ENCODE measurements at regions not wholly inside any gene's neighbourhood (a gene's known extent, or its start where the extent isn't known, plus 50 kb on each side); places are given as distances from the start of the nearest gene placed in this dataset.

DNA sequence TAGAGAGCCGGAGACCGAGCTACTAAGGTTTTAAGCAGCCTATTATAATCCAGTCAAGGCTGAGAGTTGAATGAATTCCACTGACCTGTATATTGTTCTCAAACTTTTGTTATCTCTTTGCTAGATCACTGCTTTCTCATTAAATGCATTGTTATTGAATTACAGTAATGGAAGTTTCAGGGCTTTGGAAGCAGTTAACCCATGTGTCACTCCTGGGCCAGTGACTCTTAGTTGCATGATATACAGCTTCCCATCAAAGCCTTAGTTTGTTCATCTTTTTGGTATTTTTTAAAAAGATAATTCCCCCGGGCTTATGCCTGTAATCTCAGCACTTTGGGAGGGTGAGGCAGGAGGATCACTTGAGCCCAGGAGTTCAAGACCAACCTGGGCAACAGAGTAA lies 55.4 kb upstream of the KIAA1217 start:
- DNase-seq (ENCODE audit: low read depth, low spot score) = no peak
- H3K27ac ChIP-seq = no peak overlapping the region

DNA sequence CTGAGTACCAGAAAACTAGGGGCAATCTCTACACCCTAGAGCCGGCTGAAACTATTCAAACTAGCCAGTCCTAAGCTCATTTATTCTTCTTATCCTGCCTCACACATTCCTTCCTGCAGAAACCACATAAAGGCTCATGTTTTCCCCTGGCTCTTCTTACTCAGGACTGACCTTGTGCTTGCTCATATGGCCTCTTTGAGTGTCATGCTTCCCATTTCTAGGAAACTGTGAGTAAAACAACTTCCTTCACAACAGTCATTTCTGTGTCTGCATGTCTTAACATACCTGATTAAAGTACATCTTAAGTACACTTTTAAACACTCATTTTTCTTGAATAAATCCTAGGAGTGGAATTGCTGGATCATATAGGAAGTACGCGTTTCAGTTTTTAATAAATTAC lies 52.3 kb upstream of the KIAA1217 start:
- DNase-seq (ENCODE audit: low read depth, low spot score) = peak; percentile 16
- H3K27ac ChIP-seq = no peak overlapping the region

DNA sequence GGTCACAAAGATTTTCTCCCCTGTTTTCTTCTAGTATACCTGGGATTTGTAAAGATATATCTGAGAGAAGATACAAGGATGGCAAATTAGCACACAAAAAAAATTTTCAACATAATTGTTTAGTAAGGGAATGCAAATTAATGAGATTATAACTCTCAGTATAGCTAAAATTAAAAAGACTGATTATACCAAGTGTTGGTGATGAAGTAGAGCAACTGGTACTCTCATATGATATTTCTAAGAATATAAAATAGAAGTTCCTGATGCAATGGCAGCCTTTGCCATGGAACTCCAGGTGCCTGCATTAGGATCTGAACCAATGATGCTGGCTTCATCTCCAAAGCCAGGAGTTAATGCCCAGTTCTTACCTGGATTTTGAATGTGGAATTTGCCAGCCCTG lies 51.4 kb upstream of the KIAA1217 start:
- no peak for DNase-seq (ENCODE audit: low read depth, low spot score)
- H3K27ac ChIP-seq = no peak overlapping the region
